GM12878 (cell line): ENCODE measurements at regions not wholly inside any gene's neighbourhood (a gene's known extent, or its start where the extent isn't known, plus 50 kb on each side); places are given as distances from the start of the nearest gene placed in this dataset.

Experiments
- ATAC-seq: fragments of 200-7000 bp; cut with Tn5 transposase; 3 replicates; pipeline ENCODE4 v1.9.1; 2020; ENCODE audit warnings: mild to moderate bottlenecking, moderate library complexity
- BruUV-seq: library from RNA; stranded (reverse); fragments of 400-500 nt; replicated peaks from 2 replicates; lab custom pipeline; 2021; lab: Mats Ljungman, UMichigan
- CTCF ChIA-PET: fragments of 300-600 bp; sonication (Branson Sonifier 250); formaldehyde crosslinking; extraction: SDS; loops from one replicate; lab custom pipeline; 2021; ENCODE audit warnings: inconsistent platforms; lab: Yijun Ruan, JAX
- POLR2A ChIA-PET: fragments of 350-600 bp; formaldehyde crosslinking; extraction: SDS; loops from one replicate; lab custom pipeline; 2021; ENCODE audit warnings: inconsistent platforms; lab: Charles Lee
- RAD21 ChIA-PET: fragments of 300-600 bp; sonication (Branson Sonifier 250); formaldehyde crosslinking; loops from one replicate; lab custom pipeline; 2023; ENCODE audit warnings: antibody characterized with exemption; ENCODE audit not compliant: unreplicated experiment; lab: Charles Lee
- SMC1A ChIA-PET: fragments of 300-600 bp; sonication (Branson Sonifier 250); formaldehyde crosslinking; loops from one replicate; lab custom pipeline; 2023; ENCODE audit not compliant: unreplicated experiment, uncharacterized antibody; lab: Charles Lee
- DNase-seq: peaks from one replicate; pipeline ENCODE4 v3.0.0-alpha.2; 2011; ENCODE audit warnings: low read depth, low spot score
- FAIRE-seq: peaks from 3 replicates; lab custom pipeline; 2011; peaks lifted over from hg19 to GRCh38; lab: Jason Lieb, UNC
- H2AFZ ChIP-seq: 2 replicates; pipeline ENCODE4 v1.6.0; 2011; ENCODE audit warnings: low read depth, low read length, control low read depth; ENCODE audit not compliant: control insufficient read depth
- H3K27ac ChIP-seq: 2 replicates; pipeline ENCODE4 v1.5.1; 2011; ENCODE audit warnings: control low read depth; ENCODE audit not compliant: control insufficient read depth, insufficient read depth
- H3K27me3 ChIP-seq, 2 experiments: replicated peaks in 1 of 2; 2 replicates each; pipeline versions ENCODE4 v1.6.0 to v1.6.1; 2011; ENCODE audit warnings: low read length in 1 of 2; ENCODE audit not compliant: control insufficient read depth in 2 of 2, insufficient read depth in 2 of 2
- H3K36me3 ChIP-seq, 2 experiments: 2 replicates each; pipeline ENCODE4 v1.5.1; 2011; ENCODE audit warnings: low read length in 1 of 2; ENCODE audit not compliant: control insufficient read depth in 2 of 2, insufficient read depth in 2 of 2
- H3K4me1 ChIP-seq: 2 replicates; pipeline ENCODE4 v1.6.1; 2011; ENCODE audit warnings: mild to moderate bottlenecking, low read length, moderate library complexity, mixed read lengths; ENCODE audit not compliant: control insufficient read depth, insufficient read depth
- H3K4me2 ChIP-seq: 2 replicates; pipeline ENCODE4 v1.6.0; 2011; ENCODE audit warnings: control low read depth; ENCODE audit not compliant: control insufficient read depth, insufficient read depth
- H3K4me3 ChIP-seq: fragments of 200-600 bp; sonication (generic); 2 replicates; pipeline ENCODE4 v1.5.1; 2016
- H3K79me2 ChIP-seq: 2 replicates; pipeline ENCODE4 v1.6.0; 2011; ENCODE audit warnings: low read length; ENCODE audit not compliant: control insufficient read depth, insufficient read depth
- H3K9ac ChIP-seq: 2 replicates; pipeline ENCODE4 v1.8.0; 2011; ENCODE audit warnings: low read length, control low read depth, mixed read lengths; ENCODE audit not compliant: control insufficient read depth, insufficient read depth
- H3K9me3 ChIP-seq: replicated peaks from 3 replicates; pipeline ENCODE4 v1.5.1; 2011; ENCODE audit warnings: mild to moderate bottlenecking, low read length; ENCODE audit not compliant: control insufficient read depth, insufficient read depth
- H4K20me1 ChIP-seq: 2 replicates; pipeline ENCODE4 v1.6.0; 2011; ENCODE audit not compliant: control insufficient read depth, insufficient read depth
- CBX3 ChIP-seq: fragments of 200-600 bp; sonication (generic); IDR thresholded peaks from 2 replicates; pipeline ENCODE4 v1.6.1; 2016; ENCODE audit warnings: low read depth, borderline replicate concordance
- ELK1 ChIP-seq: IDR thresholded peaks from 2 replicates; pipeline ENCODE4 v1.6.1; 2012; ENCODE audit warnings: low read depth, low read length, improper control_type of control experiment
- NFYA ChIP-seq: IDR thresholded peaks from 2 replicates; pipeline ENCODE4 v1.6.1; 2011; ENCODE audit warnings: low read depth, mild to moderate bottlenecking, low read length, improper control_type of control experiment, borderline replicate concordance
- RAD51 ChIP-seq: fragments of 450-650 bp; IDR thresholded peaks from 2 replicates; pipeline ENCODE4 v1.6.1; 2016; ENCODE audit warnings: moderate library complexity, mild to moderate bottlenecking, inconsistent platforms
- ZNF207 ChIP-seq: fragments of 450-650 bp; IDR thresholded peaks from 2 replicates; pipeline ENCODE4 v1.6.1; 2014; ENCODE audit warnings: antibody characterized with exemption, mild to moderate bottlenecking, borderline replicate concordance
- WGBS: methylation state at CpG from one replicate; pipeline ENCODE4 v1.1.6; 2016; ENCODE audit warnings: low lambda C conversion rate; ENCODE audit not compliant: insufficient replicate concordance, insufficient coverage; ENCODE audit errors: missing lambda C conversion rate; 5-methylcytosine and 5-hydroxymethylcytosine counted together
- in situ Hi-C: fragments of 300-500 bp; cut with MboI; formaldehyde crosslinking; loops from 9 replicates; pipeline ENCODE4 v1.14.3; 2018; ENCODE audit warnings: mixed read lengths
- intact Hi-C: fragments of 100-400 bp; cut with micrococcal nuclease; formaldehyde crosslinking; loops from one replicate; pipeline ENCODE4 v1.14.2; 2022; ENCODE audit not compliant: unreplicated experiment

- Histone ChIP-seq H3K4me1 (no peaks in the 10 kb centered on the region), H3K9ac (no peak overlapping the region), H3K4me2 (no peak overlapping the region), H3K79me2 (no peaks in the 10 kb centered on the region), H3K27ac (no peak overlapping the region), H3K27me3 (no peaks in the 10 kb centered on the region), H3K4me3 (no peak overlapping the region), H3K36me3 (no peaks in the 10 kb centered on the region), H3K9me3 (no peaks in the 10 kb centered on the region), H2AFZ (no peak overlapping the region), H4K20me1 (no peaks in the 10 kb centered on the region)
- in situ Hi-C loops, result no loop called here
- WGBS, result 25% methylated on average over 5 of the region's 5 CpGs
- ChIA-PET POLR2A (no interaction called here), CTCF (no interaction called here), SMC1A (no interaction called here), RAD21 (no interaction called here)
- ATAC-seq (no peak), FAIRE-seq (no peak), DNase-seq (no peak)
- no TSS peak for BruUV-seq
- no peak for TF ChIP-seq ZNF207
- no peak for TF ChIP-seq NFYA
- TF ChIP-seq RAD51, result no peak
- intact Hi-C loops, result no loop called here
Measured at GRCh38 chr5:31084871-31085270, 108.6 kb upstream of the CDH6 start.

- no peaks in the 10 kb centered on the region for H3K27me3 ChIP-seq
- FAIRE-seq, result no peak
- no peak overlapping the region for H2AFZ ChIP-seq
- H4K20me1 ChIP-seq, result no peaks in the 10 kb centered on the region
- ChIA-PET CTCF (no interaction called here), SMC1A (interaction anchor here (0.6 kb wide), 1 partner anchor 11 kb away, joined by 3 read pairs; no protein-coding TSS in a partner anchor)
- in situ Hi-C loops, result no loop called here
- TF ChIP-seq ELK1 (no peak), CBX3 (no peak)
- TF ChIP-seq, all 136 proteins: peak for 0
- no peak overlapping the region for H3K27ac ChIP-seq
- no peaks in the 10 kb centered on the region for H3K79me2 ChIP-seq
- H3K9me3 ChIP-seq, result no peaks in the 10 kb centered on the region
- ChIA-PET POLR2A (no interaction called here), RAD21 (no interaction called here)
- H3K36me3 ChIP-seq, result no peaks in the 10 kb centered on the region
- H3K4me1 ChIP-seq, result no peaks in the 10 kb centered on the region
- H3K9ac ChIP-seq, result no peak overlapping the region
- no peak for ATAC-seq
- WGBS, result 80% methylated on average over 2 of the region's 2 CpGs
- BruUV-seq, result no TSS peak
- intact Hi-C loops, result no loop called here
- H3K4me2 ChIP-seq, result no peak overlapping the region
- DNase-seq, result no peak
- no peak overlapping the region for H3K4me3 ChIP-seq
Measured at GRCh38 chr5:31083364-31083763, 110.1 kb upstream of the CDH6 start.
